Activated naive CD8-positive, alpha-beta T cell treated with anti-CD3 and anti-CD28 coated beads for 36 hours (primary cell): ENCODE measurements at regions not wholly inside any gene's neighbourhood (a gene's known extent, or its start where the extent isn't known, plus 50 kb on each side); places are given as distances from the start of the nearest gene placed in this dataset.
"Not testable (repeated sequence)": the region's sequence is repeated elsewhere in the genome, so short reads cannot be mapped to it uniquely, and the experiment has no call there.

Source experiments
- DNase-seq: peaks from one replicate; pipeline ENCODE4 v3.0.0; 2021
- H3K27ac Mint-ChIP-seq: one replicate; pipeline ENCODE4 v1.8.0; 2022; ENCODE audit warnings: mild to moderate bottlenecking, moderate library complexity, mixed read lengths
- H3K27me3 Mint-ChIP-seq: one replicate; pipeline ENCODE4 v1.8.0; 2022; ENCODE audit warnings: mild to moderate bottlenecking, mixed read lengths
- H3K36me3 Mint-ChIP-seq: one replicate; pipeline ENCODE4 v1.8.0; 2021; ENCODE audit warnings: mild to moderate bottlenecking, mixed read lengths
- H3K4me1 Mint-ChIP-seq: one replicate; pipeline ENCODE4 v1.8.0; 2021; ENCODE audit warnings: mixed read lengths
- H3K4me3 Mint-ChIP-seq: one replicate; pipeline ENCODE4 v1.8.0; 2022; ENCODE audit warnings: mild to moderate bottlenecking, moderate library complexity, mixed read lengths
- H3K9me3 Mint-ChIP-seq: one replicate; pipeline ENCODE4 v1.8.0; 2022; ENCODE audit warnings: mixed read lengths

- no peak overlapping the region for H3K4me3 Mint-ChIP-seq
- H3K27ac Mint-ChIP-seq = no peak overlapping the region
- peaks cover 16% of the 10 kb centered on the region for H3K36me3 Mint-ChIP-seq
- no peak for DNase-seq
- H3K4me1 Mint-ChIP-seq = no peaks in the 10 kb centered on the region
- H3K27me3 Mint-ChIP-seq = no peaks in the 10 kb centered on the region
- peaks cover 21% of the 10 kb centered on the region for H3K9me3 Mint-ChIP-seq
These were observed 1283.7 kb downstream of the TP53TG3F start for GRCh38 chr16:34743115-34743514.

GRCh38 chr16:34758835-34759234, 1299.4 kb downstream of the TP53TG3F start:
- Mint-ChIP-seq H3K27ac (no peak overlapping the region), H3K27me3 (no peaks in the 10 kb centered on the region), H3K36me3 (peaks cover 29% of the 10 kb centered on the region), H3K4me3 (no peak overlapping the region), H3K9me3 (peaks cover 70% of the 10 kb centered on the region), H3K4me1 (no peaks in the 10 kb centered on the region)
- no peak for DNase-seq

GRCh38 chr16:34791835-34792234, 1332.4 kb downstream of the TP53TG3F start:
- H3K4me1 Mint-ChIP-seq, H3K4me3 Mint-ChIP-seq, H3K27me3 Mint-ChIP-seq, H3K36me3 Mint-ChIP-seq, H3K27ac Mint-ChIP-seq, DNase-seq: not testable (repeated sequence)
- H3K9me3 Mint-ChIP-seq = peaks cover 15% of the 10 kb centered on the region

- H3K4me3 Mint-ChIP-seq = no peak overlapping the region
- no peaks in the 10 kb centered on the region for H3K4me1 Mint-ChIP-seq
- H3K27ac Mint-ChIP-seq = no peak overlapping the region
- no peaks in the 10 kb centered on the region for H3K27me3 Mint-ChIP-seq
- H3K9me3 Mint-ChIP-seq = peaks cover 18% of the 10 kb centered on the region
- no peak for DNase-seq
- no peaks in the 10 kb centered on the region for H3K36me3 Mint-ChIP-seq
These were observed 1342.5 kb downstream of the TP53TG3F start for GRCh38 chr16:34801875-34802274.

GRCh38 chr16:34802396-34802795, 1343.0 kb downstream of the TP53TG3F start:
- Mint-ChIP-seq H3K36me3 (no peaks in the 10 kb centered on the region), H3K4me1 (no peaks in the 10 kb centered on the region), H3K4me3 (no peak overlapping the region), H3K27me3 (no peaks in the 10 kb centered on the region), H3K27ac (no peak overlapping the region), H3K9me3 (peaks cover 18% of the 10 kb centered on the region)
- DNase-seq = no peak

- no peak for DNase-seq
- no peaks in the 10 kb centered on the region for H3K4me1 Mint-ChIP-seq
- no peaks in the 10 kb centered on the region for H3K36me3 Mint-ChIP-seq
- H3K27ac Mint-ChIP-seq = no peak overlapping the region
- H3K4me3 Mint-ChIP-seq = no peak overlapping the region
- H3K27me3 Mint-ChIP-seq = no peaks in the 10 kb centered on the region
- H3K9me3 Mint-ChIP-seq = peaks cover 18% of the 10 kb centered on the region
These were observed 1343.6 kb downstream of the TP53TG3F start for GRCh38 chr16:34802848-34803599.

- H3K27me3 Mint-ChIP-seq = no peaks in the 10 kb centered on the region
- DNase-seq = no peak
- no peaks in the 10 kb centered on the region for H3K4me1 Mint-ChIP-seq
- no peaks in the 10 kb centered on the region for H3K36me3 Mint-ChIP-seq
- H3K4me3 Mint-ChIP-seq = no peak overlapping the region
- H3K9me3 Mint-ChIP-seq = peaks cover 13% of the 10 kb centered on the region
- no peak overlapping the region for H3K27ac Mint-ChIP-seq
These were observed 1344.4 kb downstream of the TP53TG3F start for GRCh38 chr16:34803683-34804416.

GRCh38 chr16:34806992-34807644, 1347.7 kb downstream of the TP53TG3F start:
- not testable (repeated sequence) for H3K36me3 Mint-ChIP-seq, DNase-seq, H3K4me3 Mint-ChIP-seq, H3K9me3 Mint-ChIP-seq, H3K27ac Mint-ChIP-seq, H3K4me1 Mint-ChIP-seq, H3K27me3 Mint-ChIP-seq

GRCh38 chr16:34807844-34808243, 1348.4 kb downstream of the TP53TG3F start:
- not testable (repeated sequence) for H3K27ac Mint-ChIP-seq, H3K36me3 Mint-ChIP-seq, H3K9me3 Mint-ChIP-seq, H3K4me1 Mint-ChIP-seq, H3K27me3 Mint-ChIP-seq, DNase-seq, H3K4me3 Mint-ChIP-seq

- not testable (repeated sequence) for H3K36me3 Mint-ChIP-seq, H3K9me3 Mint-ChIP-seq, H3K4me3 Mint-ChIP-seq, H3K4me1 Mint-ChIP-seq, H3K27ac Mint-ChIP-seq, DNase-seq, H3K27me3 Mint-ChIP-seq
These were observed 1349.1 kb downstream of the TP53TG3F start for GRCh38 chr16:34808530-34808929.
